ENCODE measurements at regions not wholly inside any gene's neighbourhood (a gene's known extent, or its start where the extent isn't known, plus 50 kb on each side); places are given as distances from the start of the nearest gene placed in this dataset.
A peak's percentile ranks its signal among the peaks of the same experiment; 100 is the strongest.

DNA sequence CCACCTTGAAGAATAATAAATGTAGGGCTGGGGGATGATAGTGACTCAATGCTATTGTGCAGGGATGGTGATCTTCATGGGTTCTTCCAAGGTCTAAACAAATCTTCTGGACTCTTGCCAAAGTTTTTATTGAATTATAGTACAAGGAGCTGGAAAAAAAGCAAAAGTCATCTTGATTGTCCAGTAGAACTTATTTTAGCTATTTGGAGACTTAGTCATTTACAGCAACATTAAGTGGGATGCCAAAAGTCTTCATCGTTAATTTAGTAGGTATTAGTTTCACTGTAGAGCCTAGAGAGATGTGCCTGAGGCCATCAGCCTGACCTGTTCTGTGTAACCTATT lies 212.9 kb upstream of the TBX18 start:
- TF ChIP-seq, protein P1, sequence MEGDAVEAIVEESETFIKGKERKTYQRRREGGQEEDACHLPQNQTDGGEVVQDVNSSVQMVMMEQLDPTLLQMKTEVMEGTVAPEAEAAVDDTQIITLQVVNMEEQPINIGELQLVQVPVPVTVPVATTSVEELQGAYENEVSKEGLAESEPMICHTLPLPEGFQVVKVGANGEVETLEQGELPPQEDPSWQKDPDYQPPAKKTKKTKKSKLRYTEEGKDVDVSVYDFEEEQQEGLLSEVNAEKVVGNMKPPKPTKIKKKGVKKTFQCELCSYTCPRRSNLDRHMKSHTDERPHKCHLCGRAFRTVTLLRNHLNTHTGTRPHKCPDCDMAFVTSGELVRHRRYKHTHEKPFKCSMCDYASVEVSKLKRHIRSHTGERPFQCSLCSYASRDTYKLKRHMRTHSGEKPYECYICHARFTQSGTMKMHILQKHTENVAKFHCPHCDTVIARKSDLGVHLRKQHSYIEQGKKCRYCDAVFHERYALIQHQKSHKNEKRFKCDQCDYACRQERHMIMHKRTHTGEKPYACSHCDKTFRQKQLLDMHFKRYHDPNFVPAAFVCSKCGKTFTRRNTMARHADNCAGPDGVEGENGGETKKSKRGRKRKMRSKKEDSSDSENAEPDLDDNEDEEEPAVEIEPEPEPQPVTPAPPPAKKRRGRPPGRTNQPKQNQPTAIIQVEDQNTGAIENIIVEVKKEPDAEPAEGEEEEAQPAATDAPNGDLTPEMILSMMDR (conservative IDR thresholded peaks at IDR 0.05; ENCODE audit: control insufficient read depth, insufficient read depth, low read depth, low read length) = no peak
- H3K4me3 ChIP-seq (ENCODE audit: control insufficient read depth, low read depth, low read length) = no peak overlapping the region
- peak; percentile 28 for DNase-seq (ENCODE audit: low read depth)

DNA sequence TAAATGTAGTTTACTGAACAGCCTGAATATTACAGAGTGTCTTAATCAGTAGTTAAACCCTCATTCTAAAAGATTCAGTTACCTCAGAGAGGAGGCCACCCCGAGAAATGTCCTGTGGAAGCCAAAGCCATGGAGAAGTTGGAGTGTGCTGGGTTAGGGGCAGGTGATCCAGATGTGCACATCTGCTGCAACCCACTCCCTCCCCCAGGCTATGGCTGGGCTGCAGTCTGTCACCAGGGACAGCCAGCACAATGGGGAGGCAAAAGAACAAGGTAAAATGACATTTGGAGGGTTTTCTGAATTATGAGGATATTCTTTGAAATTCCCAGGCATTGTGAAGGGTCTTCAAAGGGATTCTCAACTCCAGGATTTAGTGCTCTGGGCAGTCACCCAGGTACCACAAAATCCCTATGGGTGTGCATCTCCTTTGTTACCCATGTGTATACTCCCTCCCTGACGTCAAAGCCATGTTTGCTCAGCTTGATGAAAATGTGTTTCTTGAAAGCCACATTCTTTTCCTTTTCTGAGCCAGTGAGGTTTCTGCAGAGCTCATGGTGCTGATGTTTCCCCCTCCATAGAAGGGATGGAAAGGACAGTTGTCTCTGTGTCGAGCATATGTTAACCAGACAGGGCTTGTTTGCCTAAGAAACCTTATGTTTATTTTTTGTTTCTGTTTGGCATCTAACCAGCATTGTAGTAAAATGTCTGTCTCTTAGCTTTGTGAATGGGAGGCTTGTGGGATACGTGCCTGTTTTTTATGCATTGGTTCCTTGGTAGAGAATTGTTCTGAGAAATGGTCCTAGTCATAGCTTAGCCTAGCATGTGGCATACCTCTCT lies 212.3 kb upstream of the TBX18 start:
- no peak overlapping the region for H3K4me3 ChIP-seq (ENCODE audit: control insufficient read depth, low read depth, low read length)
- DNase-seq (ENCODE audit: low read depth) = peak; percentile 71
- TF ChIP-seq, protein P1 (conservative IDR thresholded peaks at IDR 0.05; ENCODE audit: control insufficient read depth, insufficient read depth, low read depth, low read length) = no peak

- DNase-seq (ENCODE audit: low read depth) = no peak
- H3K4me3 ChIP-seq (ENCODE audit: control insufficient read depth, low read depth, low read length) = no peak overlapping the region
- TF ChIP-seq, protein P1 (conservative IDR thresholded peaks at IDR 0.05; ENCODE audit: control insufficient read depth, insufficient read depth, low read depth, low read length) = no peak
Measured at GRCh38 chr6:84975316-84975715, 210.9 kb upstream of the TBX18 start.

GRCh38 chr6:84973606-84974005 lies 209.2 kb upstream of the TBX18 start:
- no peak for DNase-seq (ENCODE audit: low read depth)
- H3K4me3 ChIP-seq (ENCODE audit: control insufficient read depth, low read depth, low read length) = no peak overlapping the region
- TF ChIP-seq, protein P1 (conservative IDR thresholded peaks at IDR 0.05; ENCODE audit: control insufficient read depth, insufficient read depth, low read depth, low read length) = no peak

DNA sequence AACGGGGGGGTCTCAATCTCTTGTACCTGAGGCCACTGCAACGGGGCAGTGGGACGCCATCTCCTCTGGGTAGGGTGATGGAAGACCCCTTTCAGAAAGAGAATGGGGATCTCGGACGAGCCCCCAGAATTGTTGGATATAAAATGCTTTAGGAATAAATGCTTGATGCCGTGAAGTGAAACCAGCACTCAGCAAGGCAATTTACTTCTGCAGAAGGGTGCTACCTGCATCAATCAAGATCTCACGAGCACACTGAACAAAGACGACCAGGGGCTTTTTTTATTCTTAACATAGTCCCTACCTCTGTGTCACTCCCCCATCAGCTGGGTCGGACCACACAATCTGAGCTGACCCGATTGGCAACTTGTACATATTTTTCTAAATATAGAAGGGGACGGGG lies 203.6 kb upstream of the TBX18 start:
- DNase-seq (ENCODE audit: low read depth) = no peak
- TF ChIP-seq, protein P1 (conservative IDR thresholded peaks at IDR 0.05; ENCODE audit: control insufficient read depth, insufficient read depth, low read depth, low read length) = no peak
- no peak overlapping the region for H3K4me3 ChIP-seq (ENCODE audit: control insufficient read depth, low read depth, low read length)

DNA sequence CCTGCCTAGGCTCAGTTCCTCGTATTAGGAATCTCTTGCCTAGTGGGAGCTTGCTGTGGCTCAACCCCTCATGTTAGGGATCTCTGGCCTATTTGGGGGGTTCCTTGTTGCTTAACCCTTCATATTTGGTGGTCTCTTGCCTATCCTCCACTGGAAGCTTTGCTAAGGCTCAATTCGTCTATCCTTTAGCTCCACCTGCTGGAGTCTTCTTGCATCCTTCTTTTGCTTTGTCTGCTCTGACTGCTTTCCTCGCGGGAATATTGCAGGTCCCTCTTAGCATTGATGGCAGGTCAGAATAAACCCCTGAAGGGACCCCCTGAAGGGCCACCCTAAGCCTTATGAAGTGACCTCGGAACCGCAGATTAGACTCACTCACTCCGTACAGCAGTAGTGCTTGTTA lies 203.0 kb upstream of the TBX18 start:
- TF ChIP-seq, protein P1 (conservative IDR thresholded peaks at IDR 0.05; ENCODE audit: control insufficient read depth, insufficient read depth, low read depth, low read length) = peak; percentile 74
- peak; percentile 70 for DNase-seq (ENCODE audit: low read depth)
- no peak overlapping the region for H3K4me3 ChIP-seq (ENCODE audit: control insufficient read depth, low read depth, low read length)

Measured in fibroblast of mammary gland (primary cell).